ENCODE measurements at regions not wholly inside any gene's neighbourhood (a gene's known extent, or its start where the extent isn't known, plus 50 kb on each side); places are given as distances from the start of the nearest gene placed in this dataset.

DNA sequence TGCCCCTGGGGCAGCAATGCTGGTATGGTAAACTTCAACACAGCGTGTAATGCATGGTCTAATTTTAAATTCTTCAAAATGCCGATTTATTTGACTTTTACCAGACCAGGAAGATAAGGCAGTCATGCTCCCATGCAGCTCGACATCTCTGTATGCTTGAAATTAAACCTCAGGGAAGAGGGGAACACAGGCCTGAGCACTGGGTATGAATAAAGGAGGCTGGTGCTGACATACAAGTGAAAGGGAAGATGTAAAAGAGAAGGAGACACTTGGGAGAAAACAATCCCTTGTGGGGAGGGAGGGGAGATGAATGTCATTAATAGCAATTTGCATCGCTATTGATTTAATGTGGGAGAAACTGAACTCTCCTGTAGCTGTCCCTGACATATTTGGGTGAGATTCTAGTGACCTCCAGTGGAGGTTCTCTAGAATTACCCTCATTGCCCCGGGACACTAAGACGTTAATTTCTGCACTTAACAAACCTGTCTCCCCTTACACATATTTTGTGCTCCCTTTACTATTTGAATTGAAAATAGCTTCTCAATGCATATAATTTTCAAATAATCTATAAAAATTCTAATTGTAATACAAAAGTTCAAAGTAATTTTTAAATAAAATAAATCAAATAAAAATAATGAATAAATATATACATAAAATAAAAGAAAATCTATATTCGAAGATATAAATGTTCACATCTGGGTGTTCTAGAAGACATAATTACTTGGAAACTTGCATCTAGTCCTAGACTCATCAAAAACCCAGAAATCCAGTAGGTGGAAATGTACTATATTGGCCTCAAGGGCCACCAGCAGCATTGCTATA lies 283.1 kb downstream of the LMX1A start:
- DNase-seq, result no peak

DNA sequence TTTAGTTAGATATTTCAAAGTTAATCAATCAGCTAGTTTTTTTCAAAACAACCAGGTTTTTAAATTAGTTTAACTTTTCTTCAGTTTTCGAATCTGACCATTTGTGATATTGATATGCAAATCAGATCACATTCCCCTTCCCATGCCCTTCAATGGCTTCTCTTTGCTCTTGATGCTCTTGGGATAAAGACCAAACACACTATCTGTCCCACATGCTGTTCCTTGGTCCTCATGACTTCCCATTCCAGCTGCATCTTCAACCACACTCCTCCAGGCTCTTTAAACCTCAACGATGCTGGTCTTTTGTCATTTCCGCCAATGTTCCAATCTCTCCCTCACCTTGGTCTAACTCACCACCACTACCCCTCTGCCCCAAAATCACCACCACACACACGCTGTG lies 285.8 kb downstream of the LMX1A start:
- no peak for DNase-seq

DNA sequence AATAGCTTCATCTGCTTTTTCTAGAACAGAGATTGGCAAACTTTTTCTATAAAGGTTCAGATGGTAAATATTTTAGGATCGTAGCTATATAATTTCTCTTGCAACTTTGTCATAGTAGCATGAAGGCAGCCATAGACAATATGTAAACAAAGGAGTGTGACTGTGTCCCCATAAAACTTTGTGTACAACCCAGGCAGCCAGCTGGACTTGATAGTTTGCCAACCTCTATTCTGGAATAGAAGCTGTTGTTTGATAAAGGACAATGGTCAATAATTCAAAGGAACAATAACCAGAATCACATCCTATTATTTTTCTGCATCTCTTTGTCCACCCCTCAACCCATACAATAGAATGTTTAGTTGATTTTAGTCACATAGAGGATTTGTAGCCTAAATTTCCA lies 286.7 kb downstream of the LMX1A start:
- no peak for DNase-seq

DNA sequence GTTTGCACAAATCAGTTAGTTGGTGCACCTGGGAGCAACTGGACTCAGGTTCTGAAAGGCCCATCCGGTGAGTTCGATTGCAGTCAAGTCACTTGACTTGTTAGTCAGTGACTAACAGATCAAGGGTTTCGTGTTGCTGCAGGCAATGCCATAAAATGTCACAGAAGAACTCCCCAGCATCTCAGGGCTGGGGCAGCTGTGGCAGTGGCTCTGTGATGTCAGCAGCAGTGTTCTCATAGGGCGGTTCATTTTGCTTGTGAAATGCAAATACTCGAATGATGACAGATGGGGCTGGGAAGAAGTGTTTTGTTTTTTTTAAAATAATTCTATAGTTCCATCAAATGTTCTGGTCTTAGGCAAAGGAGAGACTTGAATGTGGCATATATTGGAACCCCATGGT lies 287.8 kb downstream of the LMX1A start:
- DNase-seq, result no peak

DNA sequence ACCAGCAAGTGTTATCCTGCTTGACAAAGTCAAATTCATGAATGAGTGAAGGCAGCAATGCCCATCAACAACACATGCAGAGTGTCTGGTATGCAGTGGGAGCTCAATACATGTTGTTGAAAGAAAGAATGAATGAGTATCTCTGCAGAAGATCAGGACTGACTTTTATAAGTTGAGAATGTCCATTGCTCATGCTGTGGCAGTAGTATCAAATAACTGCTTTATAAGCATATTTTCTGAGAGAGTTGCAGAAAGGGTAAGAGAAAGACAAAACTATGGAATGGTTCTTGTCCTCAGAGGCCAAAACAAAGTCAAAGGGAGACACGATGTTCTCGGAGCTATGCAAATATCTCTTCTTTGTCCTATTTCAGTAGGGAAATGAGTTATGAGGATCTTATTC lies 288.7 kb downstream of the LMX1A start:
- DNase-seq, result no peak

DNA sequence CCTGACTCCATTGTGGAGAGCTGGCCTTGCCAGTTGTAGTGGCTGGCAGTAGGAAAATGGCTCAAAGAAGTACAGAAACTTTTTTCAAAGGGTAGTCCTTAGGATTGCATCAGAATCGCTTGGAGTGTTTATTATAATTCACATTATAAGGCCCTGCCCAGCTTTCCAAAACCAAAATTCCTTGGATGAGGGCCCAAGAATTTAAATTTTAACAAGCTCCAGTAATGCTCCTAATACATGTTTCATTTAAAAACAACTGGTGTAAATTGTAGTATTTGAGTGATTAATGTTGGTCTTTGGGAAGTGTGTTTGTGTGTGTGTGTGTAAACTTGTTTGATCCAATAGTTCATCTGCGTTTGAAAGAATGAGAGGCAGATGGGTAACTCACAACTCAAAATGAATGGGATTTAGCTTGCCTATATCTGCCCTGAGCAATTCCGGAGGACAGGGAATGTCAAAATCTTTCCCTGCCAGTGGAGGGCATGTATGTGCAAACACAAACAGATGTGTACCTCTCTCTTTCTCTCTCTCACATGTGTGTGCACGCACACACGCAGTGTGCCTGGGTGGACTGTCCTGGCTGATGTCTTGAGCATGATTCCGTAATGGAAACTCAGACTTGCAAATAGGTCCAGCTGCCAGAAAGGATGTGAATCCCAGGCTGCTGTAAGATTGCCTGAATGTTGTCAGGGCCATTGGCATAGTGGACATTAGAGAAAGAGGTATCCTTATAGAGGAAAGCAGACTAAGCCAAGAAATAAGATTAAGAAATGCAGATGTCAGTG lies 293.1 kb downstream of the LMX1A start:
- DNase-seq, result no peak

DNA sequence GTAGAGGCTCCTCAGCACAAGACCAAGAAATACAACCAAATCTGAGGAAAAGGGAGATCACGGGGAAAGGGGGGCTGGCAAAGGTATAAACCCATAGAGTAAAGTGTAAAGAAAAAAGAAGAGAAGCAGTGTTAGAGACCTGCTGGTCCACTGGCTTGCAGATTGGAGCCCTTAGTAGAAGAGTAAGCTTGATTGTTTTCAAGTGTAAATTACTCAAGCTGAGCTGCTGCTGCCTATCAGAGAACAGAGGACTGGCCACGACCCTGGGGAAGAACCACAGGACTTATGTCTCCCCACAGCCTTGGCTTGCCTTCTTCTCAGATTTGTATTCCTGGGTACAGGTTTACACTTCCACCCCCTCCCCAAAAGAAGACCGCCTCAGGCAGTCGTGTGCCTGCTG lies 294.2 kb downstream of the LMX1A start:
- no peak for DNase-seq

DNA sequence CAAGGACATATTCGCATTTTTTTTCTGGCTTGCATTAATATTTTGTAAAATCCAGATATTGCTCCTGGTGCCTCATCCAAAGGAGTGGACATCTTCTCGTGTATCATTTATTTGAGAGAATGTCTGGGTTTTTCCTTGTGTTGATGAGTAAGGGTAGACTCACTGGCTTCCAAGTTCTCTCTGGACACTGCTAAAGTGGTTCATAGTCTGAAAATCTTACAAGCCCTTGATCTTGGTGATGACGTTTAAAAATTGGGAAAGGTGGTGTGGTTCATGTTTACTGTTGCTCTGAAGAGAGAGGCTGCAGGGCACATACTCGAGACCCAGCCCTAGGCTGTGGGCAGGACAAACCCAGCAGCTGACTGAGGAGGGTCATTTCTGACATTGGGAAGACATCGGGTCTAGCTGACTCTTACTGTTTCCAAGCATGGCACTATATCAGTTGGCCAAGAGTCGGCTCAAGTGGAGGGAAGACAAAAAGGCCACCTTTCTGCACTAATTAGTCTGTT lies 296.2 kb downstream of the LMX1A start:
- DNase-seq, result no peak

DNA sequence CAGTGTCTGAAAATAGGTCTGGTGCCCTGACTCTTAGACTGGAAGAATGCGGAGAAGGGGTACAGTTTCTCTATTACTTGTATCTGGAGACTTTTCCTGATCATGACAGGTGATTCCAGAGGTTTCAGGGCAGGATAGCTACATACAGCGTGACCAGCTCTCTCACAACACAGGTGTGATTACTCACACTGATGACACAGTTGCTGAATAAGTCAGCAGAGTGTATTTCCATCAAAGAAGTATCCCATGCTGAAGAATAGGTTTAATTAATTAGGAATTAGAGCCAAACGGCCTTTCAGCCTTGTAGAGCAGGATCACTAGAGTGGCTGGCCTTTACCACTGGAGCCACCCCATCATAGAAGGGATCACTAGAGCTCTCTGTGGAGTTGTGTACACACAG lies 298.6 kb downstream of the LMX1A start:
- DNase-seq, result no peak

DNA sequence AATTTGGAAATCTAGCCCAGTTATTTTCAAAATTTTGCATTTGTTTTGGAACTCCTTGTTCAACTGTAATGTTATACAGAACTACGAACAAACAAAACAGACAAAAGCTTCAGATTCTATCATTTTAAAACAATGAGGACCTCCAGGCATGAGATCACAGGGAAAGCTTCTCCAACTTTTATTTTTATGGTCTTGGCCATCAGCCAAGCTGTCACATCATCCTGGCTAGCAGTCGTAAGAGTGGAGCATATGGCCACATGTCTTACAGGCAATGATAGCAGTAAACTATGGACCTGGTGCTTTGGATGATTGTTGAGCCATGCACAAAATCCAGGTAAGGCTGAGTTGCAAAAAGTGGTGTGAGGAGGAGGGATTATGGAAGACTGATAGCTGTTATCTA lies 299.6 kb downstream of the LMX1A start:
- no peak for DNase-seq

DNA sequence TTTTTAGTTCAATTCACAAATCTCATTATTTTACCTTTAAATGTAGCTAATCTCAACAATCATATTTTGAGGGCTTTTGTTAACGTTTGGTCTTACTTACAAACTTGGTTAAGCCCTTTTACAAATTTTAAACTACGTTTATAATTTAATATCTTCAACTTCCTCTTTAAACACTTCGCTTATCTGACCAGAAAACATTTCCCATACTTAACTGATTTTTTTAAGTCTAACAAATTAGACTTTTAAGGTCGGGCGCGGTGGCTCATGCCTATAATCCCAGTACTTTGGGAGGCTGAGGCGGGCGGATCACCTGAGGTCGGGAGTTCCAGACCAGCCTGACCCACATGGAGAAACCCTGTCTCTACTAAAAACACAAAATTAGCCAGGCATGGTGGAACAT lies 300.9 kb downstream of the LMX1A start:
- DNase-seq, result no peak

DNA sequence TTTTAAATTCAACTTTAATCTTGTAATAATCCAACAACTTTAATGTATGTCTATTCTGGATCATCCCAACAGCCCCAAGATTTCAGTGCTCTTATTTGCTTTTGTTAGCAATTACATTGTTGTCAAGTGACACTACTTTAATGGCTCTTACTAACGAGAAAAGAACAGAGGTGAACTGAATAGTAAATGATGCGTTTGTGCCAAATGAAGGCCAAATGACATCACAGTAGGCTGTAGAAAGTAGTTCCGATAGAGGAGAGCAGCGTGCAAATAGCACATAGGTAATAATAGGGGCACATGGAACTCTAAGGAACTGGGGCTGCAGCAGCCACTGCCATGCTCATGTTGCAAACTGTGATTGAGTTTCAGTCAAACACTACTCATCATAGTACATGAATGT lies 301.9 kb downstream of the LMX1A start:
- no peak for DNase-seq

DNA sequence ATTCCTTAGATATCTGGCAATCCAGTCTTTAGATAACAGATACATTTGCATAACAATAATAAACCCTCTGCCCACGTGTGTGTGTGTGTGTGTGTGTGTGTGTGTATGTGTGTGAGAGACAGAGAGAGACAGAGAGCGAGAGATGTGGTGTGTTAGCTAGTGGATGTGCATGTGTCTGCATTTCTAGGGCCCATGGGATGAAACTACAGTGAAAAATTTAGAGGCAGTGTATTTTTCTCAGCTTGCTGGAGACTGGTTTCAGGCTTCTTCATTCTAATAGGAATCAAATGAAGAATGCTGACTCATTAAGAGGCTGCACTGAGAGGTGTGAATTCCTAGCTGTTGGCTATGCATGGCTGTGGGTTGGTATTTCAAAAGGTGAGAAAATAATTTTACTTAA lies 303.2 kb downstream of the LMX1A start:
- DNase-seq, result no peak

DNA sequence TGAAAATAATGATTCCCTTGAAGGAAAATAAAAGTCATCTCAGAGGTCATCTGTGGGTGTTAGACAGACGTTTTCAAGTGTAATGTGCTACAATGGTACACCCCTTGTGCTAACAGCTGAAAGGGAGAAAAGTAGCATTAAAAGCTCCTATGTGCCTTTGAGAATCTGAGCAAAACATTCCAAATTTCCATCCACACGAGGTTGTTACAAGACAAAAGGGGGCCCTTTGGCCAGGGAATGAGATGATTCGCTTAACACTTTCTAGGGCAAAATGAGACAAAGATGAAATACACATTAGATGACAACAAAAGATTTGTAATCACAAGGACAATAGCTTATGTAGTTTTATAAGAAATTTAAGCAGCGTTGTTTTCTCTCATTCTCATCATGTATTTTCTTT lies 303.6 kb downstream of the LMX1A start:
- no peak for DNase-seq

DNA sequence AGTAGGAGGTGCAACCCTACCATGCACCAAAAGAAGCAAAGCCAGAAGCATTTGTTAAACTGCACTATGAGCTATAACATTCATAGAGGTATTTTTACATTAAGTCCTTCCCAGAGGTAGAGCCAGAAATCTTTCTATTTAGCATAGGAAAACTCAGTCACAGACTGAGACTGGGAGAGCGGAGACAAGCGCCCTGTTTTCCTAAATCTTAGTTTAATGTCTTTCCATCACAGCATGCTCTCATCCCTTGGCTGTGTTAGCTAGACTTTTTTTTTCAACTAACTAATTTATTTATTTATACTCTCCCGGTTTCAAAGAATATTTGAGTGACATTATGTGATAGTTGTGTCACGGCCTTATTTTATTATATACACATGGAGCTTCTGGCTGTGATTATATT lies 304.1 kb downstream of the LMX1A start:
- DNase-seq, result no peak

DNA sequence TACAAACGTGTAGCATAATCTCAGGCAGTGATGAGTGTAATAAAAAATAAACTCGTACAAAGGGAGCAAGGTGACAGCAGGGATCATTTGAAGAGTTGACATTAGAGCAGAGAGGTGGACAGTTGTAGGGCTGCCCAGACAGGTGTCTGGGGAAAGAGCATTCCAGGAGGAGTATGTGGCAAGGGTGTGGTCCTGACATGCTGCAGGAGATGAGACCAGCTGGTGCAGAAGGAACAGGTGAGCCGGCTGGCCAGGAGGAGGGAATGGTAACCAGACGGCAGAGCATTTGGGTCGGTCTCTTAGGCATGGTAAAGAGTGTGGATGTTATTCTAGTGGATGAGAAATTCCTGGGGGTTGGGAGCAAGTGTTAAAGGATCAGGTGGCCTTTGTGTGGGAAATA lies 306.3 kb downstream of the LMX1A start:
- no peak for DNase-seq

DNA sequence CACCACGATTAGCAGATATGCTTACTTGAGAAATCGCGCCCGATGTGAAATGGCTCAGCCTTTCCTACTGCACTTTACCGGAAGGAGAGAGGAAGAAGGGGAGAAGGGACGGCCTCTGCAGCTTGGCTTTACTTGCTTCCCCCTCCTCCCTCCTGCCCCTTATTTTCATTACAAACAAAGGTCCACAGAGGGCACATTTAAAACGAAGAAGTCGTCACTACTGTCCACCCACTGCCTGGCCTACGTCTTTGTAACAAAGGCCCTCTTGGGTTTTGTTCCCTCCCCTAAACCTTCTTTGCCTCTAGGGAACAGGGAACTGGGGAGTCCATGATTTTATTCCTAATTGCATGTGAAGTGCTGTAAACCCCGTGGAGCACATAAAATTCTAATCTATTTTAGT lies 308.5 kb downstream of the LMX1A start:
- no peak for DNase-seq

DNA sequence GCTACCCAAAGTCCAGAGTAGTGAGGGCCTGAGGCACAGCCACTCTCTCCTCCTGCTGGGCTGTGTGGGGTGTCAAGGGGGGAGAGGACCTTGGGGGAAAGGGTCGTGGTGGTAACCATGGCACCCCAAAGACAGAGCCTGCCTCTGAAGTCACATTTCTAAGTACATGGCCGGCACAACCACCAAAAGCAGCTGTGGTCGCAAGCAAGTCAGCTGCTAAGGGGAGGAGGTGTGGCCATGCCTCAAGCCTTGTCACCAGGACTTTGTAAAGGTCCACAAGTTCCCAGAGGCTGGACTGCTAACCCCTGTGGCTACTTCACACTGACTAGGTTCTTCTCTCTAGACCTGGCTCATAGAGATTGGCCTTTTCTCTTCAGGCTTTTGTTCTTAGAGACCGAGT lies 310.6 kb downstream of the LMX1A start:
- DNase-seq, result no peak

DNA sequence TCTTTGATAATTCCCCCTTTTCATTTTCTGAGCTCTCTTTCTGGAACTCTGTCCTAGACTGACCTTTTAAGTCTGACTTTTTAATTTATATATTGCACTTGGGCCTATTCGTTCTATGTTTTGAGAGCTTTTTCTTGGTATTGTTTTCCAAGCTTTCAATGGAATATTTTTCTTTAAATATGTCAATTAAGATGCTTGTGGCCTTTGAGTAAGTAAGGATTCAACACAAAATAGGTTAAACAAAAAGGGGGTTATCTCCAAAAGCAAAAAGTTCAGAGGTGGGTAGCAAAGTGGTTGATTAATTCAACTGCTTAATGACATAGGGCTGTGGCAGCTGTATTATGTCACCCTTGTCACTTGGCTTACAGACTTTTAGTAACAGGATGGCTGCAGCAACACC lies 315.9 kb downstream of the LMX1A start:
- DNase-seq, result no peak

DNA sequence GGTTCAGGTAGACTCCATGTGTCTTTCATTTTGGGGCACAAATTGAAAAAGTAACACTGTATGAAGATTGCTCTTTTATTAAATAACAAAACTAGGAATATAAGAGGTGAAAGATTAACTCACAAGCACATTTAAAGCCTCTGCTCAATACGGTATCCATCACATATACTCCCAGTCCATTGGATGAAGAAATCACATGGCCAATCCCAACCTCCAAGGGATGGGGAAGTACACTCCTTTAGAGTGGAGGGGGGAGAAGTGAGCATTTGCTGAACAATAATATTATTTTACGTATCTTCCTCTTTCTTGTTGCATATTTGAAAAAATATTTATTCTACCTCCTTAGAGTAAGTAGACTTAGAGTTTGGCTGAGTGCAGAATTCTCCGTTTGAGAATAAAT lies 316.5 kb downstream of the LMX1A start:
- DNase-seq, result no peak

DNA sequence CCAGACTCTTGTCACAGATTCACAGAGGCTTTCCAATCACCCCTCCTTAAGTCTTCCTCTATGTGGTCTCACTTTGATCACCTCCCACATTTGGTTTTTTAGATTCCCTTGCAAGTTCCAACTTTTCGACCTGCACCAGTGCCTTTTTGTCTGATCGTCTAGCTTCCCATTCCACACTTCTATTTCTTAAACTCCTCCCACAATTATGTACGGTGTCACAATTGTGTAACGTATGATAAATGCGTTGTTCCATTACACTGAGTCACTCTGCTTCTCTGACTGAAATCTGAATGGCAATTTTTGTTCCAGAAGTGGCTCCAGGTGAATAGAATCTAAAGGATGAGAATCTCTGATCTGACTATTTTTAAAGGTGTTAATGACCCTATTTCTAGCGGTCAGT lies 320.1 kb downstream of the LMX1A start:
- no peak for DNase-seq

DNA sequence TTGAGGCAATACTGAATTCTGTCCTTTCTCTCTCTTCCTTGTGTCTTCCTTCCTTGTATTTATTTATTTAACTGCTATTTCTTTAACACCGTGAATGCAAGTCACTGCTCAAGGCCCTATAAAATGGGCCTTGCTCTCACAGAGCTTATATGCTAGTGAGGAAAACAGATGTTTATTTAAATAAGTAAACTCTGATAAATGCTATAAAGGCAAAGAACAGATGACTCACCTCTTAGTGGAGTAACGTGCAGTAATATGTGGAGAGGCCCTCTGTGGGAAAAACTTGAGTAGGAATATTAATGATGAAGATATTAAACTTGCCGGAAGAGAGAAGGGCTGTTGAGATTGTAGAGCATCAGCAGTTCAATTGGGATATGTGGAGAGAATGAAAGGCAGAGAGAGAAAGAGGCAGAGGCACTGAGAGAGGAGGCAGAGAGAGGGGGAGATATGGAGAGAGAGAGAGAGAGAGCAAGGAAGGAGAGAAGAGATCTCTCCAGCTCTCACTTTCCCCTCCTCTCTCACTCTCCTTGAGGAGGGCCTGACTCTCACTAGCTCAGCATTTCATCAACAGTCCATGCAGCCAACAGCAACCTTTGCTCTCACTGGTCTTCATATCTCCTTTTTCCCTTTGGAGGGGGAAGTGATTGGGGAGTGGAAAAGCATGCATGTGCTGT lies 322.2 kb downstream of the LMX1A start:
- DNase-seq, result no peak

DNA sequence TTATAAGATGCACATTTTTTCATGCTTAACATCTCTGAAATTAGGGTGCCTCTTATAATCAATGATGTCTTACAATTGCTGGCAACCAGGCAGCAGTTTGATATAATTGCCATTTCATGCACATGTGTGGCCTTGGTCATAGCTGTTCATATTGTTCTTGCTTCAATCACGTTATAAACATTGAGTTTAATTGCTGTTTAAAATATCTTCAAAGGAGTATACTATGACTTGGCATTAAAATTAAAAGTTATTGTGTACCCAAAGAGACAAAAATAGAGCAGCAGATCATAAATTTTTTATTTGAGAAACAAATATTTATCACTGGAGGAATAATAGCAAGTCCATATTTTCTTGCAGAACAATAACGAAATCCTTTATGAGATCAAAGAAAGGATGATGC lies 325.5 kb downstream of the LMX1A start:
- no peak for DNase-seq

DNA sequence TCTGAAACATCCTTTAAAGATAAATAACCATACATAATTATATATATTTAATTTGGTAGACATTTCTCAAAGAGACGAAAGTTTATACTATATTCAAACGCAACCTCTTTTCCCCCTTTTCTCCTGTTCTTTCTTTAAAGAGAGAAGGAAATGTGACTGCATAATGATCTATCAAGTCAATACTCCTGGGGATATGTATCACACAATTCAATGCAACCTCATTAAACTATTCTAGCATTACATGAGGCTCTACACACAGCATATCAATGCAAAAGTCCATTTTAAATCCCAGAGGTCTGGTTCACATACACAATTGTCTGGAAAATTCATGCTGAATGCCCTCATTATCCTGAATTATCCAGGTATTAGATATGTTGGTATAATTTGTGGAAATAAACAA lies 330.7 kb downstream of the LMX1A start:
- no peak for DNase-seq

Measured in activated CD4-positive, alpha-beta T cell treated with anti-CD3 and anti-CD28 coated beads, Interleukin-2, amount 50 U/mL, for 1 hour (primary cell).